SK-N-SH treated with all-trans-retinoic acid at 6 μM for 48 hours (cell line): ENCODE measurements at regions not wholly inside any gene's neighbourhood (a gene's known extent, or its start where the extent isn't known, plus 50 kb on each side); places are given as distances from the start of the nearest gene placed in this dataset.

Source experiments
- ARNTL ChIP-seq: fragments of 450-650 bp; formaldehyde crosslinking; IDR thresholded peaks from 2 replicates; pipeline ENCODE4 v1.5.0; 2020; ENCODE audit warnings: low read depth, mild to moderate bottlenecking, moderate library complexity, borderline replicate concordance
- TOX ChIP-seq: fragments of 250-450 bp; sonication (Bioruptor Pico); IDR thresholded peaks from 2 replicates; pipeline ENCODE4 v1.8.0; 2021; ENCODE audit warnings: mild to moderate bottlenecking, moderate library complexity, borderline replicate concordance
- ZFP3 ChIP-seq: fragments of 250-450 bp; sonication (Bioruptor Pico); IDR thresholded peaks from 2 replicates; pipeline ENCODE4 v1.5.0; 2020; ENCODE audit warnings: mild to moderate bottlenecking, moderate library complexity
- ZFP30 ChIP-seq: fragments of 450-650 bp; formaldehyde crosslinking; IDR thresholded peaks from 2 replicates; pipeline ENCODE4 v1.5.0; 2022; ENCODE audit warnings: mild to moderate bottlenecking, moderate library complexity
- ZNF565 ChIP-seq: fragments of 450-650 bp; formaldehyde crosslinking; conservative IDR thresholded peaks from 2 replicates; pipeline ENCODE4 v1.5.0; 2020; ENCODE audit warnings: low read depth, mild to moderate bottlenecking, moderate library complexity
- ZNF70 ChIP-seq: fragments of 450-650 bp; formaldehyde crosslinking; IDR thresholded peaks from 2 replicates; pipeline ENCODE4 v1.5.0; 2020; ENCODE audit warnings: mild to moderate bottlenecking, moderate library complexity
- ZNF8 ChIP-seq: fragments of 450-650 bp; formaldehyde crosslinking; IDR thresholded peaks from 2 replicates; pipeline ENCODE4 v1.5.0; 2020; ENCODE audit warnings: mild to moderate bottlenecking, moderate library complexity
- TF ChIP-seq, protein P1 (sequence below): fragments of 250-450 bp; sonication (Bioruptor Pico); IDR thresholded peaks from 2 replicates; pipeline ENCODE4 v1.5.1; 2020; ENCODE audit warnings: low read depth, mild to moderate bottlenecking, moderate library complexity
- TF ChIP-seq, protein P2 (sequence below): fragments of 250-450 bp; sonication (Bioruptor Pico); IDR thresholded peaks from 2 replicates; pipeline ENCODE4 v1.8.0; 2020; ENCODE audit warnings: mild to moderate bottlenecking, moderate library complexity, borderline replicate concordance

DNA sequence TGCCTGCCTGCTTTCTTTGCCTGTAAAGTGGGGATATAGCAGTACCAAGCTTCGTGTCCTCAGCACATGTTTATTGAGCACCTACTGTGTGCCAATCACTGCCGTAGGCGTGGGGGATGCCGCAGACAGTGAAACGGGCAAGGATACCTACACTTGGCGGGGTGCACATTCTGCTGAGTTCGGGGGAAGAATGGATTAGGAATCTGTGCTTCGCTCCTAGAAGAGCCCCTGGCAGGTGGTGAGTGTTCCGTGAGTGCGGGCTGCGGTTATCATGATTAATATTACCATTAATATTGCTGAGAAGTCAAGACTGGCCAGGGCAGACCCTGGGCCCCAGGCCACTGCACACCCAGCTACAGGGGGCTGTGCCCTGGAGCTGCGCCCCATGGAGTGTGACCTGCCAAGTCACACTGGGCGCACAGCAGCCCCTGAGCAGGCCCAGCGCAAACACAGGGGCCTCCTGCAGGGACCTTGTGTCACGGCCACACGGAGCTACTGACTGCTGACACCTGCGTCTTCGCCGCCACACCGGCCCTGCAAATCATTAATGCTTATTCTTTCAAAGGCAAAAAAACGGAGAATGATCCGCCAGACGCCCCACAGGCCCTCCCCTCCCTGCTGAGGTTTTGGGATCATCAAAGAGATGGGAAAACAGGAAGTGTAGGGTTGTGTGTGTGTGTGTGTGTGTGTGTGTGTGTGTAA is 213.4 kb upstream of the GSE1 start:
- TF ChIP-seq, protein P1, sequence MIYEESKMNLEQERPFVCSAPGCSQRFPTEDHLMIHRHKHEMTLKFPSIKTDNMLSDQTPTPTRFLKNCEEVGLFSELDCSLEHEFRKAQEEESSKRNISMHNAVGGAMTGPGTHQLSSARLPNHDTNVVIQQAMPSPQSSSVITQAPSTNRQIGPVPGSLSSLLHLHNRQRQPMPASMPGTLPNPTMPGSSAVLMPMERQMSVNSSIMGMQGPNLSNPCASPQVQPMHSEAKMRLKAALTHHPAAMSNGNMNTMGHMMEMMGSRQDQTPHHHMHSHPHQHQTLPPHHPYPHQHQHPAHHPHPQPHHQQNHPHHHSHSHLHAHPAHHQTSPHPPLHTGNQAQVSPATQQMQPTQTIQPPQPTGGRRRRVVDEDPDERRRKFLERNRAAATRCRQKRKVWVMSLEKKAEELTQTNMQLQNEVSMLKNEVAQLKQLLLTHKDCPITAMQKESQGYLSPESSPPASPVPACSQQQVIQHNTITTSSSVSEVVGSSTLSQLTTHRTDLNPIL, result no peak
- TF ChIP-seq ZNF8 (CRISPR knock-in tag) (no peak), ARNTL (CRISPR knock-in tag) (no peak), TOX (CRISPR knock-in tag) (no peak), ZFP30 (CRISPR knock-in tag) (no peak), ZNF565 (CRISPR knock-in tag) (no peak), ZFP3 (CRISPR knock-in tag) (no peak), ZNF70 (CRISPR knock-in tag) (no peak)
- TF ChIP-seq, protein P2, sequence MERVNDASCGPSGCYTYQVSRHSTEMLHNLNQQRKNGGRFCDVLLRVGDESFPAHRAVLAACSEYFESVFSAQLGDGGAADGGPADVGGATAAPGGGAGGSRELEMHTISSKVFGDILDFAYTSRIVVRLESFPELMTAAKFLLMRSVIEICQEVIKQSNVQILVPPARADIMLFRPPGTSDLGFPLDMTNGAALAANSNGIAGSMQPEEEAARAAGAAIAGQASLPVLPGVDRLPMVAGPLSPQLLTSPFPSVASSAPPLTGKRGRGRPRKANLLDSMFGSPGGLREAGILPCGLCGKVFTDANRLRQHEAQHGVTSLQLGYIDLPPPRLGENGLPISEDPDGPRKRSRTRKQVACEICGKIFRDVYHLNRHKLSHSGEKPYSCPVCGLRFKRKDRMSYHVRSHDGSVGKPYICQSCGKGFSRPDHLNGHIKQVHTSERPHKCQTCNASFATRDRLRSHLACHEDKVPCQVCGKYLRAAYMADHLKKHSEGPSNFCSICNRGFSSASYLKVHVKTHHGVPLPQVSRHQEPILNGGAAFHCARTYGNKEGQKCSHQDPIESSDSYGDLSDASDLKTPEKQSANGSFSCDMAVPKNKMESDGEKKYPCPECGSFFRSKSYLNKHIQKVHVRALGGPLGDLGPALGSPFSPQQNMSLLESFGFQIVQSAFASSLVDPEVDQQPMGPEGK, result no peak
